ENCODE measurements at regions not wholly inside any gene's neighbourhood (a gene's known extent, or its start where the extent isn't known, plus 50 kb on each side); places are given as distances from the start of the nearest gene placed in this dataset.

GRCh38 chr2:150690870-150691269 is 203.4 kb upstream of the RND3 start:
- CTCF ChIA-PET, result no interaction called here
- intact Hi-C loops (cut with micrococcal nuclease; ENCODE audit: unreplicated experiment) (no loop called here), in situ Hi-C loops (cut with HindIII; ENCODE audit: low pct_unique_long_range_greater_than_20kb, low sequenced_read_pairs) (no loop called here)
- POLR2A ChIA-PET, result no interaction called here
- DNase-seq (ENCODE audit: low read depth, low spot score), result no peak
- Histone ChIP-seq H3K27me3 (ENCODE audit: control insufficient read depth, insufficient read depth, low read length) (no peaks in the 10 kb centered on the region), H3K36me3 (ENCODE audit: control insufficient read depth, insufficient read depth, low read length) (no peaks in the 10 kb centered on the region), H3K4me3 (ENCODE audit: low read depth in 2 of 2, low read length in 2 of 2) (no peak overlapping the region), H3K4me1 (ENCODE audit: control insufficient read depth, insufficient read depth, low read length) (no peaks in the 10 kb centered on the region), H3K9me3 (ENCODE audit: control insufficient read depth, insufficient read depth, low read depth, low read length) (no peaks in the 10 kb centered on the region), H3K27ac (ENCODE audit: low read length) (no peak overlapping the region)
- no peak for ATAC-seq
- TF ChIP-seq TCF7L2 (IDR thresholded peaks at IDR 0.05; ENCODE audit: low read depth, low read length), result no peak
- no TSS peak for BruUV-seq (replicated peaks)

GRCh38 chr2:150690261-150690660 is 202.8 kb upstream of the RND3 start:
- H3K27ac ChIP-seq (ENCODE audit: low read length), result no peak overlapping the region
- POLR2A ChIA-PET, result no interaction called here
- in situ Hi-C loops (cut with HindIII; ENCODE audit: low pct_unique_long_range_greater_than_20kb, low sequenced_read_pairs) (no loop called here), intact Hi-C loops (cut with micrococcal nuclease; ENCODE audit: unreplicated experiment) (no loop called here)
- H3K9me3 ChIP-seq (ENCODE audit: control insufficient read depth, insufficient read depth, low read depth, low read length), result no peaks in the 10 kb centered on the region
- no peaks in the 10 kb centered on the region for H3K27me3 ChIP-seq (ENCODE audit: control insufficient read depth, insufficient read depth, low read length)
- H3K36me3 ChIP-seq (ENCODE audit: control insufficient read depth, insufficient read depth, low read length), result no peaks in the 10 kb centered on the region
- BruUV-seq (replicated peaks), result no TSS peak
- TF ChIP-seq CTCF (IDR thresholded peaks at IDR 0.05), result no peak
- CTCF ChIA-PET, result no interaction called here
- no peaks in the 10 kb centered on the region for H3K4me1 ChIP-seq (ENCODE audit: control insufficient read depth, insufficient read depth, low read length)
- DNase-seq (ENCODE audit: low read depth, low spot score), result no peak
- no peak for ATAC-seq
- no peak overlapping the region for H3K4me3 ChIP-seq (ENCODE audit: low read depth in 2 of 2, low read length in 2 of 2)

- Histone ChIP-seq H3K9me3 (ENCODE audit: control insufficient read depth, insufficient read depth, low read depth, low read length) (no peaks in the 10 kb centered on the region), H3K4me3 (ENCODE audit: low read depth in 2 of 2, low read length in 2 of 2) (no peak overlapping the region), H3K36me3 (ENCODE audit: control insufficient read depth, insufficient read depth, low read length) (no peaks in the 10 kb centered on the region), H3K4me1 (ENCODE audit: control insufficient read depth, insufficient read depth, low read length) (no peaks in the 10 kb centered on the region), H3K27ac (ENCODE audit: low read length) (no peak overlapping the region), H3K27me3 (ENCODE audit: control insufficient read depth, insufficient read depth, low read length) (no peaks in the 10 kb centered on the region)
- no peak for TF ChIP-seq REST (IDR thresholded peaks at IDR 0.05; ENCODE audit: insufficient read depth in 1 of 2, low read depth in 2 of 2, low read length in 1 of 2)
- TF ChIP-seq SIN3A (IDR thresholded peaks at IDR 0.05; ENCODE audit: borderline replicate concordance, insufficient read depth, low read depth, low read length), result no peak
- no peak for TF ChIP-seq CTCF (IDR thresholded peaks at IDR 0.05)
- TF ChIP-seq TCF7L2 (IDR thresholded peaks at IDR 0.05; ENCODE audit: low read depth, low read length), result no peak
- no peak for TF ChIP-seq POLR2AphosphoS5 (IDR thresholded peaks at IDR 0.05; ENCODE audit: low read depth, low read length)
- intact Hi-C loops (cut with micrococcal nuclease; ENCODE audit: unreplicated experiment), result no loop called here
- in situ Hi-C loops (cut with HindIII; ENCODE audit: low pct_unique_long_range_greater_than_20kb, low sequenced_read_pairs), result no loop called here
- BruUV-seq (replicated peaks), result no TSS peak
- ATAC-seq, result no peak
- ChIA-PET POLR2A (no interaction called here), CTCF (no interaction called here)
- no peak for DNase-seq (ENCODE audit: low read depth, low spot score)
Observed at GRCh38 chr2:150689590-150689989, 202.1 kb upstream of the RND3 start.
